Activated CD8-positive, alpha-beta T cell treated with anti-CD3 and anti-CD28 coated beads, Interleukin-2, amount 10 ng/mL, durations not matched to agents 7 days and 5 days (primary cell): ENCODE measurements at regions not wholly inside any gene's neighbourhood (a gene's known extent, or its start where the extent isn't known, plus 50 kb on each side); places are given as distances from the start of the nearest gene placed in this dataset.

ENCODE experiments used
- ATAC-seq: fragments of 150-1000 bp; cut with Tn5 transposase; one replicate; pipeline ENCODE4 v1.10.0; 2021; ENCODE audit warnings: moderate library complexity
- CTCF ChIA-PET: fragments of 350-600 bp; sonication (Branson Sonifier 250); formaldehyde crosslinking; loops from one replicate; lab custom pipeline; 2021; ENCODE audit warnings: antibody characterized with exemption; lab: Charles Lee
- POLR2A ChIA-PET: fragments of 350-600 bp; sonication (Branson Sonifier 250); formaldehyde crosslinking; loops from one replicate; lab custom pipeline; 2021; ENCODE audit warnings: antibody characterized with exemption; lab: Charles Lee
- DNase-seq: peaks from one replicate; pipeline ENCODE4 v3.0.0-alpha.2; 2020
- H3K27ac Mint-ChIP-seq: one replicate; pipeline ENCODE4 v1.8.0; 2021; ENCODE audit warnings: mild to moderate bottlenecking, mixed read lengths
- H3K27me3 Mint-ChIP-seq: one replicate; pipeline ENCODE4 v1.8.0; 2021; ENCODE audit warnings: low read depth, mixed read lengths
- H3K36me3 Mint-ChIP-seq: one replicate; pipeline ENCODE4 v1.8.0; 2021; ENCODE audit warnings: low read depth, mixed read lengths
- H3K4me1 Mint-ChIP-seq: one replicate; pipeline ENCODE4 v1.8.0; 2021; ENCODE audit warnings: low read depth, mixed read lengths
- H3K4me3 Mint-ChIP-seq: one replicate; pipeline ENCODE4 v1.8.0; 2021; ENCODE audit warnings: mild to moderate bottlenecking, mixed read lengths
- H3K9me3 Mint-ChIP-seq: one replicate; pipeline ENCODE4 v1.8.0; 2022; ENCODE audit warnings: mixed read lengths; ENCODE audit not compliant: insufficient read depth

DNA sequence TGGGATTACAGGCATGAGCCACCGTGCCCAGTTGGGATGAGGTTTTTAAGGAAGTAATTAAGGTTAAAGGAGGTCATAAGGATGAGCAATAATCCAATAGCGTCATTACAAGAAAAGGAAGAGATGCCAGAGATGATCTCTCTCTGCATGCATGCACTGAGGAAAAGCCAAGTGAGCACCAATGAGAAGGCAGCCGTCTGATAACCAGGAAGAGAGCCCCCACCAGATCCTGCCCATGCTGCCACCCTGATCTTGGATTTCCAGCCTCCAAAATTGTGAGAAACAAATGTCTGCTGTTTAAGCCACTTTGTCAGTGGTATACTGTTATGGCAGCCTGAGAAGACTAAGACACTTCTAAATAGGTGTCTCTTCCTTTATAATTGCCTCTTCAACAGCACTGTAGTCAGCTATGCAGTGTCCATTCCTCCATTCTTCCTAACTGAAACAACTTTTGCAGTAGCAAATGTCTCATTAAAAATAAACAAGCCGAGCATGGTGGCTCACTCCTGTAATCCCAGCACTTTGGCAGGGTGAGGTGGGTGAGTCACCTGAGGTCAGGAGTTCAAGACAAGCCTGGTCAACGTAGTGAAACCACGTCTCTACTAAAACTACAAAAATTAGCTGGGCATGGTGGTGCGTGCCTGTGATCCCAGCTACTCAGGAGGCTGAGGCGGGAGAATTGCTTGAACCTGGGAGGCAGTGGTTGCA lies 216.2 kb upstream of the RUNX1 start:
- Mint-ChIP-seq H3K27ac (no peak overlapping the region), H3K4me1 (no peaks in the 10 kb centered on the region), H3K36me3 (no peaks in the 10 kb centered on the region), H3K27me3 (peaks cover 5% of the 10 kb centered on the region), H3K4me3 (no peak overlapping the region), H3K9me3 (no peaks in the 10 kb centered on the region)
- DNase-seq (no peak), ATAC-seq (no peak)
- CTCF ChIA-PET: no interaction called here
- POLR2A ChIA-PET: no interaction called here

- POLR2A ChIA-PET: no interaction called here
- CTCF ChIA-PET: no interaction called here
- no peaks in the 10 kb centered on the region for H3K36me3 Mint-ChIP-seq
- no peaks in the 10 kb centered on the region for H3K4me1 Mint-ChIP-seq
- no peaks in the 10 kb centered on the region for H3K9me3 Mint-ChIP-seq
- DNase-seq (no peak), ATAC-seq (no peak)
- H3K27ac Mint-ChIP-seq: no peak overlapping the region
- no peak overlapping the region for H3K4me3 Mint-ChIP-seq
- peaks cover 10% of the 10 kb centered on the region for H3K27me3 Mint-ChIP-seq
These were observed 210.4 kb upstream of the RUNX1 start for GRCh38 chr21:35259457-35259856.

DNA sequence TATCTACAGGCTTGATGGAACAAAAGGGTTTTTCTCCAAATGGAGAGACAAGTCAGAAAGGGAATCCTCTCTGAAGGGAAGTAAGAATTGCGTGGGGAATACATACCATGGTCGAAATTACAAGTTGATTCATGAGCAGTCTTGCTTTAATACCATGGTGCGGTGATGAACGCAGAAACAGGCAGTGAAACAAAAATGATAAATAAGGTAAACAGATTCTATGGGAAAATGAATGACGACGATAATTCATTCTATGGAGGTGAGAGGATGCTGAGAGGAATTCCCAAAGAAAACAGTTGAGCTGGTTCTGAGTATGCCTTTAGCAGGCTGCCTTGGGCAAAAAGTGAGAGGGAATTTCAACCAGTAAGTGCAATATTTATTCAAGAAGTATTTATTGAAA lies 209.4 kb upstream of the RUNX1 start:
- H3K27me3 Mint-ChIP-seq: peaks cover 11% of the 10 kb centered on the region
- ChIA-PET CTCF (no interaction called here), POLR2A (no interaction called here)
- H3K9me3 Mint-ChIP-seq: no peaks in the 10 kb centered on the region
- H3K36me3 Mint-ChIP-seq: no peaks in the 10 kb centered on the region
- no peak overlapping the region for H3K27ac Mint-ChIP-seq
- no peak for ATAC-seq
- no peaks in the 10 kb centered on the region for H3K4me1 Mint-ChIP-seq
- no peak for DNase-seq
- no peak overlapping the region for H3K4me3 Mint-ChIP-seq

GRCh38 chr21:35257413-35257812 lies 208.3 kb upstream of the RUNX1 start:
- Mint-ChIP-seq H3K36me3 (no peaks in the 10 kb centered on the region), H3K27ac (no peak overlapping the region), H3K4me3 (no peak overlapping the region), H3K4me1 (no peaks in the 10 kb centered on the region), H3K27me3 (peaks cover 7% of the 10 kb centered on the region), H3K9me3 (no peaks in the 10 kb centered on the region)
- DNase-seq (no peak), ATAC-seq (no peak)
- POLR2A ChIA-PET: no interaction called here
- CTCF ChIA-PET: no interaction called here

DNA sequence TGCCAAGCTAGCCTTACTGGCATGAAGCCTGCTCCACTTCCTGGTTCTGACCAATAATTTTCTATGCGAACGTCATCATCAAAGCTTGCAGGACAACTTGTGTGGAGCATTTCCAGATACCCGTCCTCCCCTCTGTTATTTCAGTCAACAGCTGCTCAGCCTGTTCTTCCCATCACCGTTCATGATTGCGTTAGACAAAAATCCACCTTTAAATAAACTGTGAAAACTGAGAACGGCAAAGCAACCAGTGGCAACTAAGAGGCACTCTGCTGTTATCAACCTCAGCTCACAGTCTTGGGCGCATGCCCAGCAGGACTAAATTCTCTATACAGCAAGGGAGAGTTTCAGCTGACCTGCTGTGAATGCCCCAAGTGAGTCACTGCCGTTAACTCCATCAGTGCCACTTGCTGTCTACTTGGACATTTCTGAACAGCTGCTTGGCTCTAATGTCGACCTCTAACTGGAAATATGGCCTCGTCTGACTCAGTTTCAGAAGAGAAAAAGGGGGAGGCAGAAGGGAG lies 207.4 kb upstream of the RUNX1 start:
- POLR2A ChIA-PET: no interaction called here
- CTCF ChIA-PET: no interaction called here
- Mint-ChIP-seq H3K9me3 (no peaks in the 10 kb centered on the region), H3K27me3 (peaks cover 7% of the 10 kb centered on the region), H3K4me1 (no peaks in the 10 kb centered on the region), H3K27ac (no peak overlapping the region), H3K4me3 (no peak overlapping the region), H3K36me3 (no peaks in the 10 kb centered on the region)
- ATAC-seq (no peak), DNase-seq (no peak)

GRCh38 chr21:35254765-35255138 lies 205.7 kb upstream of the RUNX1 start:
- ATAC-seq (no peak), DNase-seq (no peak)
- ChIA-PET POLR2A (no interaction called here), CTCF (interaction anchor here (0.5 kb wide), 1 partner anchor 165 kb away, joined by 3 read pairs; no protein-coding TSS in a partner anchor)
- Mint-ChIP-seq H3K27ac (no peak overlapping the region), H3K4me3 (no peak overlapping the region), H3K36me3 (no peaks in the 10 kb centered on the region), H3K9me3 (peaks cover 4% of the 10 kb centered on the region), H3K27me3 (peaks cover 5% of the 10 kb centered on the region), H3K4me1 (no peaks in the 10 kb centered on the region)

DNA sequence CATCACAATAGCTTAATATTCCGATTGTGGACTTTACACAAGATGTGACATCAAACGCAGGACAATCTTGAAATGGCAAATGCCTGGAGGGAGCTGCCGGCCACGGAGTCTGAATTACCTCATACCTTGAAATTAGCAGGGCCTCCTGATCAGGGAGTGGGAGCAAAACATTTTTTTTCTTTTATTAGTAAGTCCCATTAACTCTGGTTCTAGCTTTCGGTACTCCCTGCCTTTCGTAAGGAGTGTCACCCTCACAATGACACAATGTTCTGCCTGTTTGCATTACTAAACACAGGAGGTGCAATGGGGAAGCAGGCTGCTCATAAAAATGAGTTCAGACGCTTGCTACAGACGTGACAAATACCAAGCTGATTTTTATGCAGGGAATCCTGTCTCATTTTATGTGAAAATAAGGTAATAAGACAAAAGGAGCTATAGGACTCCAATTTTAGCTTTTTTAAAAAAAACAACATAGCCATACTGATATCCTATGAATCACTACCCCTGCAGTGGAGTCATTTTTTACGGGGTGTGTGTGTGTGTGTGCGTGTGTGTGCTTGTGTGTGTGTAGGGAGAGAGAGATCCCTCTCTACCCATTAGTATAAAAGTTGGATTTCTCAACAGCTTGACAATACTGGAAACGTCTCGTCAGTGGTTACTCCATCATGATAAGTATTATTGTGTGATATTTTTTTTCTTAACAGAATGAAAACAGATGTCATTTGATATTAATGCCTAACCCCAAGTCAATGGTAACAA lies 205.1 kb upstream of the RUNX1 start:
- peaks cover 4% of the 10 kb centered on the region for H3K27me3 Mint-ChIP-seq
- H3K36me3 Mint-ChIP-seq: no peaks in the 10 kb centered on the region
- ChIA-PET POLR2A (no interaction called here), CTCF (no interaction called here)
- peaks cover 4% of the 10 kb centered on the region for H3K9me3 Mint-ChIP-seq
- no peak overlapping the region for H3K4me3 Mint-ChIP-seq
- no peak for ATAC-seq
- no peak for DNase-seq
- H3K4me1 Mint-ChIP-seq: no peaks in the 10 kb centered on the region
- no peak overlapping the region for H3K27ac Mint-ChIP-seq

- no peak overlapping the region for H3K4me3 Mint-ChIP-seq
- ChIA-PET CTCF (no interaction called here), POLR2A (no interaction called here)
- H3K36me3 Mint-ChIP-seq: no peaks in the 10 kb centered on the region
- no peaks in the 10 kb centered on the region for H3K4me1 Mint-ChIP-seq
- no peak overlapping the region for H3K27ac Mint-ChIP-seq
- peaks cover 2% of the 10 kb centered on the region for H3K27me3 Mint-ChIP-seq
- ATAC-seq: no peak
- no peak for DNase-seq
- H3K9me3 Mint-ChIP-seq: peaks cover 4% of the 10 kb centered on the region
These were observed 203.7 kb upstream of the RUNX1 start for GRCh38 chr21:35252831-35253230.

GRCh38 chr21:35249636-35250035 lies 200.5 kb upstream of the RUNX1 start:
- Mint-ChIP-seq H3K36me3 (no peaks in the 10 kb centered on the region), H3K4me3 (no peak overlapping the region), H3K27me3 (peaks cover 2% of the 10 kb centered on the region), H3K9me3 (peaks cover 4% of the 10 kb centered on the region), H3K4me1 (no peaks in the 10 kb centered on the region), H3K27ac (no peak overlapping the region)
- DNase-seq (no peak), ATAC-seq (no peak)
- ChIA-PET CTCF (no interaction called here), POLR2A (no interaction called here)

- Mint-ChIP-seq H3K27me3 (peaks cover 2% of the 10 kb centered on the region), H3K27ac (no peak overlapping the region), H3K9me3 (peaks cover 1% of the 10 kb centered on the region), H3K4me1 (no peaks in the 10 kb centered on the region), H3K4me3 (no peak overlapping the region), H3K36me3 (no peaks in the 10 kb centered on the region)
- DNase-seq (no peak), ATAC-seq (no peak)
- ChIA-PET POLR2A (no interaction called here), CTCF (interaction anchor here (0.8 kb wide), 1 partner anchor 283 kb away, joined by 3 read pairs; no protein-coding TSS in a partner anchor)
These were observed 196.8 kb upstream of the RUNX1 start for GRCh38 chr21:35245879-35246278.

GRCh38 chr21:35244514-35244913 lies 195.4 kb upstream of the RUNX1 start:
- CTCF ChIA-PET: no interaction called here
- POLR2A ChIA-PET: no interaction called here
- Mint-ChIP-seq H3K27ac (no peak overlapping the region), H3K4me1 (no peaks in the 10 kb centered on the region), H3K9me3 (no peaks in the 10 kb centered on the region), H3K27me3 (peaks cover 6% of the 10 kb centered on the region), H3K4me3 (no peak overlapping the region), H3K36me3 (no peaks in the 10 kb centered on the region)
- DNase-seq (no peak), ATAC-seq (no peak)

- CTCF ChIA-PET: no interaction called here
- Mint-ChIP-seq H3K27me3 (peaks cover 7% of the 10 kb centered on the region), H3K4me1 (peaks cover 2% of the 10 kb centered on the region), H3K27ac (no peak overlapping the region), H3K9me3 (no peaks in the 10 kb centered on the region), H3K36me3 (no peaks in the 10 kb centered on the region), H3K4me3 (no peak overlapping the region)
- DNase-seq: no peak
- POLR2A ChIA-PET: no interaction called here
- no peak for ATAC-seq
These were observed 194.1 kb upstream of the RUNX1 start for GRCh38 chr21:35243171-35243570.
